Astrocyte (in vitro differentiated cells and primary cell): ENCODE measurements at regions not wholly inside any gene's neighbourhood (a gene's known extent, or its start where the extent isn't known, plus 50 kb on each side); places are given as distances from the start of the nearest gene placed in this dataset.

ENCODE experiments used
- EZH2 ChIP-seq: IDR thresholded peaks from 2 replicates; pipeline ENCODE4 v1.6.1; 2012; ENCODE audit warnings: mild to moderate bottlenecking, low read length, inconsistent platforms; ENCODE audit not compliant: insufficient read depth
- TF ChIP-seq, protein P1 (sequence below): IDR thresholded peaks from 2 replicates; pipeline ENCODE4 v1.5.1; 2011; ENCODE audit warnings: low read depth, mild to moderate bottlenecking, inconsistent platforms, low read length, moderate library complexity; ENCODE audit not compliant: insufficient read depth

DNA sequence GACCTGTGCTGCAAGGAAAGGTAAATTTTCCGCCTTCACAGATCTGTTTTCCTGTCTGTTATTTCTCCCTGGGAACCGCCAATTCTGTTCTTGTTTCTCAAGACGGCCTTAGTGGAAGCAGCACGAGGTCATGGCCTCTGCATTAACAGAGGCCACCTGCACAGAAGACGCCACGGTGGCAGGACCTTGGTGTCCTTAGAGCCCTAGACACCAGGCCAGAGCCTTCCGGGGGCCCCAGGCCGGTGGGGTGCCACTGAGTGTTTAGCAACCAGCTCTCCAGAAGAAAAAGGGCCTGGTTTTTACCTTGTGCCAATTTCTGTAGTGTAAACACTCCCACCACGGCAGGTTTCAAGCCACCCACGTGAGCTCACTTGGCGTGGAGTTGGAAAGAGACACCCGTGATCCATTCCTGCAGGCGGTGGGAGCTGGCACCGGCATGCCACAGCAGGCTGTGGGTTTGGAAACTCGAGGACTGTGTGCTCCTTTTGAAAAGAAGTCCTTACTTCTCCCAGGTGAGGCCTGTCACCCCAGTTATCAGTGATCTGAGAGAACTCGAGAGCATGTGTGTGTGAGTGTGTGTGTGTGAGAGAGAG lies 103.9 kb upstream of the HDAC4 start:
- TF ChIP-seq, protein P1, sequence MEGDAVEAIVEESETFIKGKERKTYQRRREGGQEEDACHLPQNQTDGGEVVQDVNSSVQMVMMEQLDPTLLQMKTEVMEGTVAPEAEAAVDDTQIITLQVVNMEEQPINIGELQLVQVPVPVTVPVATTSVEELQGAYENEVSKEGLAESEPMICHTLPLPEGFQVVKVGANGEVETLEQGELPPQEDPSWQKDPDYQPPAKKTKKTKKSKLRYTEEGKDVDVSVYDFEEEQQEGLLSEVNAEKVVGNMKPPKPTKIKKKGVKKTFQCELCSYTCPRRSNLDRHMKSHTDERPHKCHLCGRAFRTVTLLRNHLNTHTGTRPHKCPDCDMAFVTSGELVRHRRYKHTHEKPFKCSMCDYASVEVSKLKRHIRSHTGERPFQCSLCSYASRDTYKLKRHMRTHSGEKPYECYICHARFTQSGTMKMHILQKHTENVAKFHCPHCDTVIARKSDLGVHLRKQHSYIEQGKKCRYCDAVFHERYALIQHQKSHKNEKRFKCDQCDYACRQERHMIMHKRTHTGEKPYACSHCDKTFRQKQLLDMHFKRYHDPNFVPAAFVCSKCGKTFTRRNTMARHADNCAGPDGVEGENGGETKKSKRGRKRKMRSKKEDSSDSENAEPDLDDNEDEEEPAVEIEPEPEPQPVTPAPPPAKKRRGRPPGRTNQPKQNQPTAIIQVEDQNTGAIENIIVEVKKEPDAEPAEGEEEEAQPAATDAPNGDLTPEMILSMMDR: no peak
- no peak for TF ChIP-seq EZH2
